Thyroid gland (tissue), 4 donors: ENCODE measurements at regions not wholly inside any gene's neighbourhood (a gene's known extent, or its start where the extent isn't known, plus 50 kb on each side); places are given as distances from the start of the nearest gene placed in this dataset.

Source experiments
- DNase-seq, 2 donors: peaks; one replicate each; pipeline ENCODE4 v3.0.0-alpha.2; 2019
- H3K27ac ChIP-seq, 3 donors: fragments of 200-600 bp; sonication (generic); 1 replicate in 2 of 3; 2 replicates in 1 of 3; pipeline ENCODE4 v1.5.1; 2016 to 2019; ENCODE audit warnings: mild to moderate bottlenecking in 1 of 3, moderate library complexity in 1 of 3
- H3K27me3 ChIP-seq: fragments of 200-600 bp; sonication (generic); one replicate; pipeline ENCODE4 v1.5.1; 2019
- H3K36me3 ChIP-seq, 2 donors: fragments of 200-600 bp; sonication (generic); one replicate each; pipeline ENCODE4 v1.5.1; 2016 to 2019
- H3K4me1 ChIP-seq, 2 donors: fragments of 200-600 bp; sonication (generic); one replicate each; pipeline ENCODE4 v1.5.1; 2017 to 2019
- H3K4me3 ChIP-seq, 3 donors: fragments of 200-600 bp; sonication (generic); replicated peaks in 1 of 3; 1 replicate in 2 of 3; 2 replicates in 1 of 3; pipeline ENCODE4 v1.5.1; 2016; ENCODE audit warnings: mild to moderate bottlenecking in 1 of 3
- H3K9me3 ChIP-seq: fragments of 200-600 bp; sonication (generic); one replicate; pipeline ENCODE4 v1.5.1; 2017
- POLR2A ChIP-seq, 2 donors: fragments of 450-650 bp; IDR thresholded peaks; one replicate each; pipeline ENCODE4 v1.6.1; 2017; ENCODE audit warnings: antibody characterized with exemption in 2 of 2, mild to moderate bottlenecking in 2 of 2, moderate library complexity in 1 of 2
- WGBS, 2 donors: methylation state at CpG; one replicate each; pipeline ENCODE4 v1.1.5; 2017; 5-methylcytosine and 5-hydroxymethylcytosine counted together
- intact Hi-C: fragments of 100-400 bp; cut with DNase I; formaldehyde crosslinking; loops from one replicate; pipeline ENCODE4 v1.15.1; 2023
- TF ChIP-seq, protein P1 (sequence below), 6 experiments: fragments of 200-600 bp in 3 of 6; fragments of 450-650 bp in 3 of 6; sonication (generic) in 3 of 6; IDR thresholded peaks; one replicate each; pipeline ENCODE4 v1.5.1; 2016 to 2019; ENCODE audit warnings: antibody characterized with exemption in 6 of 6, mild to moderate bottlenecking in 2 of 6, inconsistent platforms in 1 of 6, moderate library complexity in 1 of 6

DNA sequence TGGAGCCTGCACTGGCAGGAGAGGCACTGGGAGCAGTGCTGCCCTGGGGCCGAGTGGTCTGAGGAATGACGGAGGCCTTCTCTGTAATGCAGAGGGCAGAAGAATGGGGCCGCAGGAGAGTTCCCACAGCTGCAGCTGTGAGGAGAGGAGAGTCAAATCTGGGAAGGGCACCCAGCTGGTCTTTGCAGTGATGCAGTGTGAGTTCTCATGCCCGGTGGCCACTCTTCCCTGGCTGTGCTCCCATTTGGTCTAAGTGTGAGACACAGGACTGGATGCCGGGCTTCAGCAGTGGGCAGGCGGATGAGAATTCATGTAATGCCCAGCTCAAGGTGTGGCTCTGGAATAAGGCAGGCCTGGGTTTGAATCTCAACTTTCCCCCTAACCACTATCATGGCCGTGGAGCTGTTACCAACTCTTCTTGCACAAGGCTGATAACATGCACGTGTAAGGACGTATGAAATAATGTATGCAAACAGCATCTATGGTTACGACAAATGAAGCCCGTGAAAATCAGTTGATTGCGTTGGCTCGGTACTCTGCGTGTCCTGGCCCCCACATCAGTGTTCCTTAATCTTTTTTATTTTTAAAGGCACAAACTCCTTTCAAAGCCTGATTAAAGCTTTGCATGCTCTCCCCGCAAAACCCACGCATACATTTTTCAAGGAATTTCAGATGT is 71.6 kb downstream of the ACKR3 start:
- H3K4me1 ChIP-seq: peaks cover 7 to 10% of the 10 kb centered on the region in 2 donors
- no peak overlapping the region for H3K4me3 ChIP-seq
- H3K36me3 ChIP-seq: no peaks in the 10 kb centered on the region
- no peaks in the 10 kb centered on the region for H3K27me3 ChIP-seq
- TF ChIP-seq, protein P1, sequence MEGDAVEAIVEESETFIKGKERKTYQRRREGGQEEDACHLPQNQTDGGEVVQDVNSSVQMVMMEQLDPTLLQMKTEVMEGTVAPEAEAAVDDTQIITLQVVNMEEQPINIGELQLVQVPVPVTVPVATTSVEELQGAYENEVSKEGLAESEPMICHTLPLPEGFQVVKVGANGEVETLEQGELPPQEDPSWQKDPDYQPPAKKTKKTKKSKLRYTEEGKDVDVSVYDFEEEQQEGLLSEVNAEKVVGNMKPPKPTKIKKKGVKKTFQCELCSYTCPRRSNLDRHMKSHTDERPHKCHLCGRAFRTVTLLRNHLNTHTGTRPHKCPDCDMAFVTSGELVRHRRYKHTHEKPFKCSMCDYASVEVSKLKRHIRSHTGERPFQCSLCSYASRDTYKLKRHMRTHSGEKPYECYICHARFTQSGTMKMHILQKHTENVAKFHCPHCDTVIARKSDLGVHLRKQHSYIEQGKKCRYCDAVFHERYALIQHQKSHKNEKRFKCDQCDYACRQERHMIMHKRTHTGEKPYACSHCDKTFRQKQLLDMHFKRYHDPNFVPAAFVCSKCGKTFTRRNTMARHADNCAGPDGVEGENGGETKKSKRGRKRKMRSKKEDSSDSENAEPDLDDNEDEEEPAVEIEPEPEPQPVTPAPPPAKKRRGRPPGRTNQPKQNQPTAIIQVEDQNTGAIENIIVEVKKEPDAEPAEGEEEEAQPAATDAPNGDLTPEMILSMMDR (IDR thresholded peaks at IDR 0.05): no peak
- intact Hi-C loops: no loop called here
- H3K27ac ChIP-seq: no peak overlapping the region
- no peaks in the 10 kb centered on the region for H3K9me3 ChIP-seq
- no peak for DNase-seq
- 94% methylated on average over 16 of the region's 16 CpGs for WGBS, 2 donors

GRCh38 chr2:236642125-236642524 is 72.5 kb downstream of the ACKR3 start:
- no peak for DNase-seq
- no peak for TF ChIP-seq POLR2A (IDR thresholded peaks at IDR 0.05)
- TF ChIP-seq, protein P1 (IDR thresholded peaks at IDR 0.05): no peak
- Histone ChIP-seq H3K4me3 (no peak overlapping the region), H3K27me3 (no peaks in the 10 kb centered on the region), H3K9me3 (no peaks in the 10 kb centered on the region), H3K36me3 (no peaks in the 10 kb centered on the region), H3K4me1 (peaks cover 7 to 10% of the 10 kb centered on the region in 2 donors), H3K27ac (peak overlapping the region in 2 of 3 donors; percentile 65 to 67)
- WGBS, 2 donors: 77 to 81% methylated on average over 4 of the region's 4 CpGs
- intact Hi-C loops: no loop called here

- Histone ChIP-seq H3K27me3 (no peaks in the 10 kb centered on the region), H3K4me1 (peaks cover 7 to 10% of the 10 kb centered on the region in 2 donors), H3K27ac (peak overlapping the region; percentile 21 to 67 (median 65)), H3K36me3 (no peaks in the 10 kb centered on the region), H3K9me3 (no peaks in the 10 kb centered on the region), H3K4me3 (no peak overlapping the region)
- TF ChIP-seq, protein P1 (IDR thresholded peaks at IDR 0.05): no peak
- no peak for TF ChIP-seq POLR2A (IDR thresholded peaks at IDR 0.05)
- 35 to 45% methylated on average over 19 to 20 of the region's 23 CpGs for whole genome bisulfite sequencing, 2 donors
- DNase-seq: peak; percentile 59 to 64
- intact Hi-C loops: no loop called here
These were observed 73.1 kb downstream of the ACKR3 start for GRCh38 chr2:236642584-236643291.

DNA sequence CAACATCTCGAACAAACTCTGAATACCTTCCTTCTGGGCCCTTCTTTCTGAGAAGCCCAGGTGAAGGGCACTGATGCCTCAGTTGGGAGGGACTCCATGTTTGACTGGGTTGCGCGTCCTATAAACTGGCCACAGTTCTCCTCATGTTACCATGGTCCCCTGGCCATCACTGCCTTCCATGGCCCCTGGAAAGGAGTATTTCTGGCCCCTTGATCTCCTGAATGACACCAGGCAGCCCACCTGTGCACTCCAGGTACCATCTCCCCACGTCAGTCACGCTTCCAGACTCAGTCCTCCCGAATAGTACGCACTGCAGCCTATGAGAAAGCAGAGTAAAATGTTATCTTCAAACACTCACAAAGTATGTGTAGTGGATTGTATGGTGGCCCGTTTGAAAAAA is 73.9 kb downstream of the ACKR3 start:
- intact Hi-C loops: no loop called here
- no peak for TF ChIP-seq POLR2A (IDR thresholded peaks at IDR 0.05)
- TF ChIP-seq, protein P1 (IDR thresholded peaks at IDR 0.05): no peak
- Histone ChIP-seq H3K4me1 (peaks cover 7 to 10% of the 10 kb centered on the region in 2 donors), H3K27ac (peak overlapping the region in 2 of 3 donors; percentile 59 to 65), H3K4me3 (no peak overlapping the region), H3K27me3 (no peaks in the 10 kb centered on the region), H3K36me3 (no peaks in the 10 kb centered on the region), H3K9me3 (no peaks in the 10 kb centered on the region)
- DNase-seq: no peak
- WGBS, 2 donors: 87 to 98% methylated on average over 8 of the region's 8 CpGs

- intact Hi-C loops: no loop called here
- Histone ChIP-seq H3K36me3 (no peaks in the 10 kb centered on the region), H3K4me3 (no peak overlapping the region), H3K27me3 (no peaks in the 10 kb centered on the region), H3K27ac (no peak overlapping the region), H3K9me3 (no peaks in the 10 kb centered on the region), H3K4me1 (peaks cover 7 to 10% of the 10 kb centered on the region in 2 donors)
- DNase-seq: no peak
- TF ChIP-seq, protein P1 (IDR thresholded peaks at IDR 0.05): no peak
- TF ChIP-seq POLR2A (IDR thresholded peaks at IDR 0.05): no peak
These were observed 74.4 kb downstream of the ACKR3 start for GRCh38 chr2:236644067-236644466.
